Stimulated activated CD8-positive, alpha-beta memory T cell treated with anti-CD3 and anti-CD28 coated beads, Interleukin-15, amount 100 ng/mL, for 48 hours (primary cell): ENCODE measurements at regions not wholly inside any gene's neighbourhood (a gene's known extent, or its start where the extent isn't known, plus 50 kb on each side); places are given as distances from the start of the nearest gene placed in this dataset.

ENCODE experiments used
- DNase-seq, 2 donors: peaks; one replicate each; pipeline ENCODE4 v3.0.0-alpha.2; 2020; ENCODE audit warnings: low read depth in 2 of 2

GRCh38 chr10:1802413-1802812 lies 65.1 kb upstream of the ADARB2 start:
- DNase-seq = no peak

- no peak for DNase-seq
Observed at GRCh38 chr10:1788401-1788800, 51.1 kb upstream of the ADARB2 start.
